Effector memory CD4-positive, alpha-beta T cell (primary cell): ENCODE measurements at regions not wholly inside any gene's neighbourhood (a gene's known extent, or its start where the extent isn't known, plus 50 kb on each side); places are given as distances from the start of the nearest gene placed in this dataset.

Experiments used
- DNase-seq, 3 donors: peaks; one replicate each; pipeline ENCODE4 v3.0.0-alpha.2; 2020
- H3K27ac ChIP-seq: 2 replicates; pipeline ENCODE4 v1.7.0; 2013; ENCODE audit warnings: mild to moderate bottlenecking, low read length, moderate library complexity; ENCODE audit not compliant: insufficient read depth, poor library complexity, severe bottlenecking
- H3K27me3 ChIP-seq: replicated peaks from 2 replicates; pipeline ENCODE4 v1.7.0; 2013; ENCODE audit warnings: mild to moderate bottlenecking, low read length; ENCODE audit not compliant: insufficient read depth, control insufficient read depth, poor library complexity, severe bottlenecking
- H3K36me3 ChIP-seq: 2 replicates; pipeline ENCODE4 v1.7.0; 2013; ENCODE audit warnings: mild to moderate bottlenecking, low read length, moderate library complexity; ENCODE audit not compliant: control insufficient read depth, insufficient read depth
- H3K4me1 ChIP-seq: 2 replicates; pipeline ENCODE4 v1.7.0; 2013; ENCODE audit warnings: low read length, mild to moderate bottlenecking; ENCODE audit not compliant: control insufficient read depth, insufficient read depth, poor library complexity, severe bottlenecking
- H3K4me3 ChIP-seq: 2 replicates; pipeline ENCODE4 v1.7.0; 2013; ENCODE audit warnings: low read length, low read depth, mild to moderate bottlenecking; ENCODE audit not compliant: insufficient read depth, poor library complexity, severe bottlenecking
- H3K9me3 ChIP-seq: 2 replicates; pipeline ENCODE4 v1.7.0; 2013; ENCODE audit warnings: mild to moderate bottlenecking, low read length, moderate library complexity; ENCODE audit not compliant: control insufficient read depth

- Histone ChIP-seq H3K4me3 (no peak overlapping the region), H3K27ac (no peak overlapping the region), H3K9me3 (no peaks in the 10 kb centered on the region), H3K36me3 (no peaks in the 10 kb centered on the region), H3K27me3 (no peaks in the 10 kb centered on the region), H3K4me1 (no peaks in the 10 kb centered on the region)
- DNase-seq, result no peak
Observed at GRCh38 chr3:68210635-68211034, 556.2 kb upstream of the SUCLG2 start.

GRCh38 chr3:68207327-68207726 is 552.9 kb upstream of the SUCLG2 start:
- H3K9me3 ChIP-seq, result no peaks in the 10 kb centered on the region
- DNase-seq, result no peak
- H3K4me3 ChIP-seq, result no peak overlapping the region
- H3K4me1 ChIP-seq, result no peaks in the 10 kb centered on the region
- H3K36me3 ChIP-seq, result no peaks in the 10 kb centered on the region
- H3K27ac ChIP-seq, result no peak overlapping the region
- H3K27me3 ChIP-seq, result no peaks in the 10 kb centered on the region

GRCh38 chr3:68206524-68207117 is 552.2 kb upstream of the SUCLG2 start:
- Histone ChIP-seq H3K27ac (no peak overlapping the region), H3K36me3 (no peaks in the 10 kb centered on the region), H3K9me3 (no peaks in the 10 kb centered on the region), H3K4me3 (no peak overlapping the region), H3K27me3 (no peaks in the 10 kb centered on the region), H3K4me1 (no peaks in the 10 kb centered on the region)
- DNase-seq, result no peak

GRCh38 chr3:68186733-68187132 is 532.3 kb upstream of the SUCLG2 start:
- no peaks in the 10 kb centered on the region for H3K27me3 ChIP-seq
- no peak for DNase-seq
- no peaks in the 10 kb centered on the region for H3K9me3 ChIP-seq
- H3K4me3 ChIP-seq, result no peak overlapping the region
- no peaks in the 10 kb centered on the region for H3K36me3 ChIP-seq
- H3K27ac ChIP-seq, result no peak overlapping the region
- H3K4me1 ChIP-seq, result no peaks in the 10 kb centered on the region

- Histone ChIP-seq H3K36me3 (no peaks in the 10 kb centered on the region), H3K4me3 (no peak overlapping the region), H3K9me3 (no peaks in the 10 kb centered on the region), H3K27me3 (no peaks in the 10 kb centered on the region), H3K4me1 (no peaks in the 10 kb centered on the region), H3K27ac (no peak overlapping the region)
- no peak for DNase-seq
Observed at GRCh38 chr3:68176600-68176999, 522.2 kb upstream of the SUCLG2 start.

- DNase-seq, result no peak
- H3K36me3 ChIP-seq, result no peaks in the 10 kb centered on the region
- no peak overlapping the region for H3K4me3 ChIP-seq
- peaks cover 8% of the 10 kb centered on the region for H3K9me3 ChIP-seq
- H3K27ac ChIP-seq, result no peak overlapping the region
- H3K27me3 ChIP-seq, result no peaks in the 10 kb centered on the region
- H3K4me1 ChIP-seq, result no peaks in the 10 kb centered on the region
Observed at GRCh38 chr3:68173012-68173634, 518.7 kb upstream of the SUCLG2 start.

- no peak overlapping the region for H3K27ac ChIP-seq
- no peak overlapping the region for H3K4me3 ChIP-seq
- DNase-seq, result no peak
- H3K27me3 ChIP-seq, result no peaks in the 10 kb centered on the region
- no peaks in the 10 kb centered on the region for H3K36me3 ChIP-seq
- H3K4me1 ChIP-seq, result no peaks in the 10 kb centered on the region
- H3K9me3 ChIP-seq, result peaks cover 8% of the 10 kb centered on the region
Observed at GRCh38 chr3:68172039-68172438, 517.6 kb upstream of the SUCLG2 start.

- Histone ChIP-seq H3K9me3 (no peaks in the 10 kb centered on the region), H3K4me3 (no peak overlapping the region), H3K36me3 (no peaks in the 10 kb centered on the region), H3K27me3 (no peaks in the 10 kb centered on the region), H3K4me1 (no peaks in the 10 kb centered on the region), H3K27ac (no peak overlapping the region)
- DNase-seq, result no peak
Observed at GRCh38 chr3:68163968-68164367, 509.6 kb upstream of the SUCLG2 start.

GRCh38 chr3:68163062-68163461 is 508.6 kb upstream of the SUCLG2 start:
- H3K27me3 ChIP-seq, result no peaks in the 10 kb centered on the region
- no peaks in the 10 kb centered on the region for H3K9me3 ChIP-seq
- no peak for DNase-seq
- no peaks in the 10 kb centered on the region for H3K36me3 ChIP-seq
- H3K4me3 ChIP-seq, result no peak overlapping the region
- H3K4me1 ChIP-seq, result no peaks in the 10 kb centered on the region
- H3K27ac ChIP-seq, result no peak overlapping the region

GRCh38 chr3:68162644-68163043 is 508.2 kb upstream of the SUCLG2 start:
- Histone ChIP-seq H3K4me1 (no peaks in the 10 kb centered on the region), H3K27ac (no peak overlapping the region), H3K4me3 (no peak overlapping the region), H3K27me3 (no peaks in the 10 kb centered on the region), H3K36me3 (no peaks in the 10 kb centered on the region), H3K9me3 (no peaks in the 10 kb centered on the region)
- DNase-seq, result no peak
